Ishikawa (cell line): ENCODE measurements at regions not wholly inside any gene's neighbourhood (a gene's known extent, or its start where the extent isn't known, plus 50 kb on each side); places are given as distances from the start of the nearest gene placed in this dataset.

Experiments used
- CEBPB ChIP-seq: IDR thresholded peaks from 2 replicates; pipeline ENCODE4 v1.6.1; 2012
- CREB1 ChIP-seq: IDR thresholded peaks from 2 replicates; pipeline ENCODE4 v1.6.1; 2012; ENCODE audit warnings: low read depth
- EGR1 ChIP-seq: IDR thresholded peaks from 2 replicates; pipeline ENCODE4 v1.6.1; 2012
- EP300 ChIP-seq: IDR thresholded peaks from 2 replicates; pipeline ENCODE4 v1.6.1; 2012; ENCODE audit warnings: borderline replicate concordance
- FOXM1 ChIP-seq: IDR thresholded peaks from 2 replicates; pipeline ENCODE4 v1.6.1; 2012; ENCODE audit warnings: low read depth, borderline replicate concordance
- NFIC ChIP-seq: IDR thresholded peaks from 2 replicates; pipeline ENCODE4 v1.6.1; 2012
- RAD21 ChIP-seq: IDR thresholded peaks from 2 replicates; pipeline ENCODE4 v1.6.1; 2012; ENCODE audit warnings: low read depth
- TAF1 ChIP-seq: IDR thresholded peaks from 2 replicates; pipeline ENCODE4 v1.6.1; 2012; ENCODE audit warnings: low read depth, mild to moderate bottlenecking
- TCF12 ChIP-seq: IDR thresholded peaks from 2 replicates; pipeline ENCODE4 v1.6.1; 2012; ENCODE audit warnings: low read depth
- TEAD4 ChIP-seq: IDR thresholded peaks from 2 replicates; pipeline ENCODE4 v1.6.1; 2012
- YY1 ChIP-seq: IDR thresholded peaks from 2 replicates; pipeline ENCODE4 v1.6.1; 2012; ENCODE audit warnings: low read depth
- ZBTB7A ChIP-seq: IDR thresholded peaks from 2 replicates; pipeline ENCODE4 v1.6.1; 2012; ENCODE audit warnings: low read depth
- TF ChIP-seq, protein P1 (sequence below): IDR thresholded peaks from 2 replicates; pipeline ENCODE4 v1.6.1; 2012
- TF ChIP-seq, protein P2 (sequence below): IDR thresholded peaks from 2 replicates; pipeline ENCODE4 v1.6.1; 2012; ENCODE audit warnings: low read depth, mild to moderate bottlenecking
- TF ChIP-seq, protein P3 (sequence below): IDR thresholded peaks from 2 replicates; pipeline ENCODE4 v1.6.1; 2012

DNA sequence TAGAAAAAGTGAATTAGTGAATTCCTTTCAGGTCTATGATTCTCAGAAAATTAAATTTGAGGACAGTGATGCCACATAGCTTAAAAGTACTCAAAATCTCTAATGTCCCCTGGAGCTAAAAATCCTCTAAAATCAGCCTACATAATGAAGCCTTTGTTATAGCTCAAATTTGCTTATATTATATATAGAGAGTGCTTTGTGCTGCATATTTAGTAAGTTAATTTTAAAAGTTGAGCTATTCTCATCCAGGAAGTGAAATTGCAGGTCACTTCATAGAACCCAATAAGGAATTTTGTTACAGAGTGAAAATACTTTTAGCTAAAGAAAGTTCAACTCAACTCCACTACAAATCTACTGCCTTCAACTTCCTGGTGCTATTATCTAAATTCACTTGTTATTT lies 507.5 kb upstream of the MAP3K7 start:
- TF ChIP-seq TEAD4: no peak
- TF ChIP-seq RAD21: no peak
- no peak for TF ChIP-seq EP300
- no peak for TF ChIP-seq CEBPB
- TF ChIP-seq YY1: no peak
- no peak for TF ChIP-seq CREB1
- TF ChIP-seq, protein P1, sequence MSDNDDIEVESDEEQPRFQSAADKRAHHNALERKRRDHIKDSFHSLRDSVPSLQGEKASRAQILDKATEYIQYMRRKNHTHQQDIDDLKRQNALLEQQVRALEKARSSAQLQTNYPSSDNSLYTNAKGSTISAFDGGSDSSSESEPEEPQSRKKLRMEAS: no peak
- TF ChIP-seq TAF1: no peak
- TF ChIP-seq, protein P2, sequence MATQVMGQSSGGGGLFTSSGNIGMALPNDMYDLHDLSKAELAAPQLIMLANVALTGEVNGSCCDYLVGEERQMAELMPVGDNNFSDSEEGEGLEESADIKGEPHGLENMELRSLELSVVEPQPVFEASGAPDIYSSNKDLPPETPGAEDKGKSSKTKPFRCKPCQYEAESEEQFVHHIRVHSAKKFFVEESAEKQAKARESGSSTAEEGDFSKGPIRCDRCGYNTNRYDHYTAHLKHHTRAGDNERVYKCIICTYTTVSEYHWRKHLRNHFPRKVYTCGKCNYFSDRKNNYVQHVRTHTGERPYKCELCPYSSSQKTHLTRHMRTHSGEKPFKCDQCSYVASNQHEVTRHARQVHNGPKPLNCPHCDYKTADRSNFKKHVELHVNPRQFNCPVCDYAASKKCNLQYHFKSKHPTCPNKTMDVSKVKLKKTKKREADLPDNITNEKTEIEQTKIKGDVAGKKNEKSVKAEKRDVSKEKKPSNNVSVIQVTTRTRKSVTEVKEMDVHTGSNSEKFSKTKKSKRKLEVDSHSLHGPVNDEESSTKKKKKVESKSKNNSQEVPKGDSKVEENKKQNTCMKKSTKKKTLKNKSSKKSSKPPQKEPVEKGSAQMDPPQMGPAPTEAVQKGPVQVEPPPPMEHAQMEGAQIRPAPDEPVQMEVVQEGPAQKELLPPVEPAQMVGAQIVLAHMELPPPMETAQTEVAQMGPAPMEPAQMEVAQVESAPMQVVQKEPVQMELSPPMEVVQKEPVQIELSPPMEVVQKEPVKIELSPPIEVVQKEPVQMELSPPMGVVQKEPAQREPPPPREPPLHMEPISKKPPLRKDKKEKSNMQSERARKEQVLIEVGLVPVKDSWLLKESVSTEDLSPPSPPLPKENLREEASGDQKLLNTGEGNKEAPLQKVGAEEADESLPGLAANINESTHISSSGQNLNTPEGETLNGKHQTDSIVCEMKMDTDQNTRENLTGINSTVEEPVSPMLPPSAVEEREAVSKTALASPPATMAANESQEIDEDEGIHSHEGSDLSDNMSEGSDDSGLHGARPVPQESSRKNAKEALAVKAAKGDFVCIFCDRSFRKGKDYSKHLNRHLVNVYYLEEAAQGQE: no peak
- no peak for TF ChIP-seq FOXM1
- no peak for TF ChIP-seq NFIC
- TF ChIP-seq, protein P3, sequence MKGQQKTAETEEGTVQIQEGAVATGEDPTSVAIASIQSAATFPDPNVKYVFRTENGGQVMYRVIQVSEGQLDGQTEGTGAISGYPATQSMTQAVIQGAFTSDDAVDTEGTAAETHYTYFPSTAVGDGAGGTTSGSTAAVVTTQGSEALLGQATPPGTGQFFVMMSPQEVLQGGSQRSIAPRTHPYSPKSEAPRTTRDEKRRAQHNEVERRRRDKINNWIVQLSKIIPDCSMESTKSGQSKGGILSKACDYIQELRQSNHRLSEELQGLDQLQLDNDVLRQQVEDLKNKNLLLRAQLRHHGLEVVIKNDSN: no peak
- TF ChIP-seq EGR1: no peak
- no peak for TF ChIP-seq ZBTB7A
- no peak for TF ChIP-seq TCF12

DNA sequence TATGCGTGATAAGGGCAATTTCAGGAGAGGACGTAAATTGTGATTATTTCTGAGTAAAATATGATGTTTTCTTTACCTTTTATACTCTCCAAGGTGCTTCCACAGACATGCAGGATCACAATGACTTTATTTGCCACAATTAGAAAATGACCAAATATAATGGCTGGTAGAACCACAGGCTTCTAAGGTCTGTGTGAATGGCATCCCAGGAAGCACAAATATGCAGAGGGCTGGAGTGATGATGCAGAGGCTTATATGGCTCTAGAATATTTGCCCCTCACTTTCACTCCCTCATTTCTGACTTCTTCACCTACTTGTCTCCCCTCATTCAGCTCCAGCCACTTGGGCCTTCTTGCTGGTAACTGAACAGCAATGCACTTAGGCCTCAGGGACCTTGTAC lies 502.1 kb upstream of the MAP3K7 start:
- TF ChIP-seq TAF1 (no peak), YY1 (no peak), TEAD4 (no peak), ZBTB7A (no peak), CREB1 (no peak), NFIC (no peak), FOXM1 (no peak), EGR1 (no peak), TCF12 (no peak), RAD21 (no peak), EP300 (no peak), CEBPB (no peak)
- TF ChIP-seq, protein P2: no peak
- TF ChIP-seq, protein P1: no peak
- TF ChIP-seq, protein P3: no peak

DNA sequence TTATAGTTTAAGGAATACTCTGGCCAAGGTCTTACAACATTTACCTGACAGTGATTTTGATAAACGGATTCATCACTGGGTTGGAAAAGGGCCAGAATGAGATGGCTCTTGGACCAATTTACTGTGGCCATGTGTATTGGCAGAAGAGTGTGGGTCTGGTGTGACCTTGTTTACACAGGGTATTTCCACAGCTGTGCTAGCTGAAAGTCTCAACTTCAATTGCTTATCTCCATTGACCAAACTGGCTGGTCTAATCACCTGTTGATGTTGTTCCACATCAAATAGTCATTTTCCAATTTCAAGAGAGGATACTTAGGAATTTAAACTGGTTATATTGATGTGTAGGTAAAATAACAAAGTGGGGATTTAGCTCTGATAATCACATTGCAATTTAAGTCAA lies 501.6 kb upstream of the MAP3K7 start:
- no peak for TF ChIP-seq TAF1
- TF ChIP-seq YY1: no peak
- TF ChIP-seq EP300: no peak
- no peak for TF ChIP-seq ZBTB7A
- TF ChIP-seq, protein P3: no peak
- no peak for TF ChIP-seq TCF12
- TF ChIP-seq, protein P2: no peak
- TF ChIP-seq RAD21: no peak
- TF ChIP-seq, protein P1: no peak
- no peak for TF ChIP-seq CEBPB
- no peak for TF ChIP-seq CREB1
- no peak for TF ChIP-seq TEAD4
- no peak for TF ChIP-seq FOXM1
- no peak for TF ChIP-seq EGR1
- TF ChIP-seq NFIC: no peak

DNA sequence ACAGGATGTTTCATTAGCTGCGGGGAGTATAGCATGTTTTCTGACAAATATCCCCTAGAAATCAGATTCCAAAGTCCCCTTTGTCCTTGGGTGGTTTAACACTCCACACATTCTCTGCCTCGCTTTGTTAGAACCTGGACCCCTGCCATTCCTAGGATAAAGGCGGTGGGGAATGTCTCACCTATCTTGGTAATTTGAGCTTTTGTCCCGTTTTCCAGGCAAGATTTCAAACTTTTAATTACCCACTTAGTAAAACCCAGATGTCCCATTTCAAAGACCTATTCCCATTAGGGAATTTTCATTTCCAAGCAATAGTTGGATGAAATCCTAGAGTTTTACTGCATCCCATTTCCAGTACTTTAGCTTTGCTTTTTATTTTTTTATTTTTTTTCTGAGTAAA lies 501.0 kb upstream of the MAP3K7 start:
- TF ChIP-seq CEBPB (no peak), RAD21 (no peak), FOXM1 (no peak), EGR1 (no peak), CREB1 (no peak), YY1 (no peak), EP300 (no peak), ZBTB7A (no peak), TAF1 (no peak), TCF12 (no peak), NFIC (no peak), TEAD4 (no peak)
- TF ChIP-seq, protein P2: no peak
- TF ChIP-seq, protein P3: no peak
- TF ChIP-seq, protein P1: no peak
